Chondrocyte (in vitro differentiated cells): ENCODE measurements at regions not wholly inside any gene's neighbourhood (a gene's known extent, or its start where the extent isn't known, plus 50 kb on each side); places are given as distances from the start of the nearest gene placed in this dataset.
"Not testable (repeated sequence)": the region's sequence is repeated elsewhere in the genome, so short reads cannot be mapped to it uniquely, and the experiment has no call there.

Source experiments
- DNase-seq: peaks from one replicate; pipeline ENCODE4 v3.0.0; 2021; ENCODE audit warnings: mixed read lengths, low spot score
- H3K27ac Mint-ChIP-seq: one replicate; pipeline ENCODE4 v1.8.0; 2021; ENCODE audit warnings: mild to moderate bottlenecking, moderate library complexity, mixed read lengths; ENCODE audit not compliant: unreplicated experiment
- H3K27me3 Mint-ChIP-seq: 2 replicates; pipeline ENCODE4 v1.8.0; 2021; ENCODE audit warnings: low read depth, mixed read lengths
- H3K36me3 Mint-ChIP-seq: 2 replicates; pipeline ENCODE4 v1.8.0; 2021; ENCODE audit warnings: low read depth, mixed read lengths
- H3K4me1 Mint-ChIP-seq: 2 replicates; pipeline ENCODE4 v1.8.0; 2021; ENCODE audit warnings: low read depth, mild to moderate bottlenecking, mixed read lengths
- H3K4me3 Mint-ChIP-seq: one replicate; pipeline ENCODE4 v1.8.0; 2021; ENCODE audit warnings: mild to moderate bottlenecking, moderate library complexity, mixed read lengths; ENCODE audit not compliant: unreplicated experiment
- H3K9me3 Mint-ChIP-seq: 2 replicates; pipeline ENCODE4 v1.8.0; 2021; ENCODE audit warnings: low read depth, mixed read lengths
- TF ChIP-seq, protein P1 (sequence below): fragments of 200-600 bp; sonication (generic); IDR thresholded peaks from 2 replicates; pipeline ENCODE4 v1.5.0; 2021; ENCODE audit warnings: antibody characterized with exemption, mild to moderate bottlenecking, moderate library complexity

- no peak overlapping the region for H3K27ac Mint-ChIP-seq
- peaks cover 5% of the 10 kb centered on the region for H3K9me3 Mint-ChIP-seq
- H3K4me3 Mint-ChIP-seq = no peak overlapping the region
- no peak for DNase-seq
- no peaks in the 10 kb centered on the region for H3K36me3 Mint-ChIP-seq
- TF ChIP-seq, protein P1, sequence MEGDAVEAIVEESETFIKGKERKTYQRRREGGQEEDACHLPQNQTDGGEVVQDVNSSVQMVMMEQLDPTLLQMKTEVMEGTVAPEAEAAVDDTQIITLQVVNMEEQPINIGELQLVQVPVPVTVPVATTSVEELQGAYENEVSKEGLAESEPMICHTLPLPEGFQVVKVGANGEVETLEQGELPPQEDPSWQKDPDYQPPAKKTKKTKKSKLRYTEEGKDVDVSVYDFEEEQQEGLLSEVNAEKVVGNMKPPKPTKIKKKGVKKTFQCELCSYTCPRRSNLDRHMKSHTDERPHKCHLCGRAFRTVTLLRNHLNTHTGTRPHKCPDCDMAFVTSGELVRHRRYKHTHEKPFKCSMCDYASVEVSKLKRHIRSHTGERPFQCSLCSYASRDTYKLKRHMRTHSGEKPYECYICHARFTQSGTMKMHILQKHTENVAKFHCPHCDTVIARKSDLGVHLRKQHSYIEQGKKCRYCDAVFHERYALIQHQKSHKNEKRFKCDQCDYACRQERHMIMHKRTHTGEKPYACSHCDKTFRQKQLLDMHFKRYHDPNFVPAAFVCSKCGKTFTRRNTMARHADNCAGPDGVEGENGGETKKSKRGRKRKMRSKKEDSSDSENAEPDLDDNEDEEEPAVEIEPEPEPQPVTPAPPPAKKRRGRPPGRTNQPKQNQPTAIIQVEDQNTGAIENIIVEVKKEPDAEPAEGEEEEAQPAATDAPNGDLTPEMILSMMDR = no peak
- peaks cover 47% of the 10 kb centered on the region for H3K4me1 Mint-ChIP-seq
- H3K27me3 Mint-ChIP-seq = no peaks in the 10 kb centered on the region
Measured at GRCh38 chr18:22709288-22710060, 223.7 kb upstream of the RBBP8 start.

DNA sequence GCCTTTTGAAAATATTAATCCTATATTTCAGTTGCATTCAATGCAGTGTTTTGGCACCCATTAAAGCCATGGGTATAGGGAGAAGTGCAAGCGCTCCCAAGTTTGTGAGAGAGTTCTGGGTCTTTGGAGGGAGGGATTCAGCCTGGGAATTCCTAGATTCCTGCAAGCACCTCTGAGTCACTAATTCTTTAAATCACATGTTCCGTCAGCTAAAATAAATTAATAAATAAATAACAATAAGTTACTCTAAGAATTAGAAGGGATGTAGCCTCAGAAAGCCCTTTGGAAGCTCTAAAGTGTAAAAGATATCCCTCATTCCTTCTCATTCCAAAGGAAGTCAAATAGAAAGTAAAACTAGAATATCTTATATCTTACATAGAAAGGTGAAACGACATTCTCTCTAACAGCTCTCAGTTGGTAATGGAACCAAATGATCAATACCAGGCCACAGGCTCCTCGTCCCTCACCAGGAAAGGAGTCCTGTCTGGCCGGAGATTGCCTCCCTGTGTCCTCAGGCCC lies 222.4 kb upstream of the RBBP8 start:
- peaks cover 39% of the 10 kb centered on the region for H3K4me1 Mint-ChIP-seq
- no peaks in the 10 kb centered on the region for H3K36me3 Mint-ChIP-seq
- TF ChIP-seq, protein P1 = no peak
- DNase-seq = no peak
- peak overlapping the region; percentile 63 for H3K4me3 Mint-ChIP-seq
- H3K27me3 Mint-ChIP-seq = no peaks in the 10 kb centered on the region
- H3K9me3 Mint-ChIP-seq = peaks cover 5% of the 10 kb centered on the region
- H3K27ac Mint-ChIP-seq = peak overlapping the region; percentile 89

- no peak for DNase-seq
- peak overlapping the region; percentile 89 for H3K27ac Mint-ChIP-seq
Measured at GRCh38 chr18:22711192-22711685, 221.9 kb upstream of the RBBP8 start.

DNA sequence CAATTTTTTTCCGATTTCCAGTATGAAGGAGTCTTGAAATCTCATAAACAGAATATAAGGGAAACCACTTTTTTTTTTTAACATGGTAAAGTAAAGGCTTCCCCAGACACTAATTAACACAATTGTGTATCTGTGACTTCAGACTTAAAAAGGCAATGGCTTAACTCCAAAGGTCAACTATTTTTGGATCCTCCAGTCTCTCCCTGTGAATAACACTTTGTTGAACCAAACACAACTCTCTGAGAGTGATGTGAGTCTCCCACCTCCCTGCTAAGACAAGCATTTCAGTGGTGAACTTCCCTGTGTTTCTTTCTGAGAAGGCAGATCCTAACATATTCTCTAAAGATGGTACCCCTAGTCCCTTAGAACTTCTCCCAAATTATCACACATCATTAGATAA lies 219.6 kb upstream of the RBBP8 start:
- Mint-ChIP-seq H3K9me3 (no peaks in the 10 kb centered on the region), H3K27ac (peak overlapping the region; percentile 14), H3K27me3 (no peaks in the 10 kb centered on the region), H3K4me1 (peaks cover 35% of the 10 kb centered on the region), H3K36me3 (no peaks in the 10 kb centered on the region), H3K4me3 (no peak overlapping the region)
- TF ChIP-seq, protein P1 = no peak
- DNase-seq = no peak

More at GRCh38 chr18:22711192-22711685, 221.9 kb upstream of the RBBP8 start:
- Mint-ChIP-seq H3K4me3 (peak overlapping the region; percentile 63), H3K4me1 (peaks cover 35% of the 10 kb centered on the region), H3K36me3 (no peaks in the 10 kb centered on the region), H3K9me3 (no peaks in the 10 kb centered on the region), H3K27me3 (no peaks in the 10 kb centered on the region)
- TF ChIP-seq, protein P1 = no peak

DNA sequence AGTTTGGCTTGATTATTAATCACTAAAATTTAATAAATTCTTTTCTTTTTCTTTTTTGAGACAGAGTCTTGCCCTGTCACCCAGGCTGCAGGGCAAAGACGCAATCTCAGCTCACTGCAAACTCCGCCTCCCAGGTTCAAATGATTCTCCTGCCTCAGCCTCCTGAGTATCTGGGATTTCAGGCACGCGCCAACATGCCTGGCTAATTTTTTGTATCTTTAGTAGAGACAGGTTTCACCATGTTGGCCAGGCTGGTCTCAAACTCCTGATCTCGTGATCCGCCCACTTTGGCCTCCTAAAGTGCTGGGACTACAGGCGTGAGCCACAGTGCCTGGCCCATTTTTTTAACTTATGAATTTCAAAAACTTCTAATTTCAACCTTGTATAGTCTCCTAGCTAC lies 215.6 kb upstream of the RBBP8 start:
- DNase-seq, H3K36me3 Mint-ChIP-seq, H3K27ac Mint-ChIP-seq, H3K9me3 Mint-ChIP-seq, H3K4me3 Mint-ChIP-seq, H3K27me3 Mint-ChIP-seq: not testable (repeated sequence)
- H3K4me1 Mint-ChIP-seq = peaks cover 14% of the 10 kb centered on the region
